GM12878 (cell line): ENCODE measurements at regions not wholly inside any gene's neighbourhood (a gene's known extent, or its start where the extent isn't known, plus 50 kb on each side); places are given as distances from the start of the nearest gene placed in this dataset.

Source experiments
- ATAC-seq: fragments of 200-7000 bp; cut with Tn5 transposase; 3 replicates; pipeline ENCODE4 v1.9.1; 2020; ENCODE audit warnings: mild to moderate bottlenecking, moderate library complexity
- BruUV-seq: library from RNA; stranded (reverse); fragments of 400-500 nt; replicated peaks from 2 replicates; lab custom pipeline; 2021; lab: Mats Ljungman, UMichigan
- CTCF ChIA-PET: fragments of 300-600 bp; sonication (Branson Sonifier 250); formaldehyde crosslinking; extraction: SDS; loops from one replicate; lab custom pipeline; 2021; ENCODE audit warnings: inconsistent platforms; lab: Yijun Ruan, JAX
- POLR2A ChIA-PET: fragments of 350-600 bp; formaldehyde crosslinking; extraction: SDS; loops from one replicate; lab custom pipeline; 2021; ENCODE audit warnings: inconsistent platforms; lab: Charles Lee
- RAD21 ChIA-PET: fragments of 300-600 bp; sonication (Branson Sonifier 250); formaldehyde crosslinking; loops from one replicate; lab custom pipeline; 2023; ENCODE audit warnings: antibody characterized with exemption; ENCODE audit not compliant: unreplicated experiment; lab: Charles Lee
- SMC1A ChIA-PET: fragments of 300-600 bp; sonication (Branson Sonifier 250); formaldehyde crosslinking; loops from one replicate; lab custom pipeline; 2023; ENCODE audit not compliant: unreplicated experiment, uncharacterized antibody; lab: Charles Lee
- DNase-seq: peaks from one replicate; pipeline ENCODE4 v3.0.0-alpha.2; 2011; ENCODE audit warnings: low read depth, low spot score
- FAIRE-seq: peaks from 3 replicates; lab custom pipeline; 2011; peaks lifted over from hg19 to GRCh38; lab: Jason Lieb, UNC
- H2AFZ ChIP-seq: 2 replicates; pipeline ENCODE4 v1.6.0; 2011; ENCODE audit warnings: low read depth, low read length, control low read depth; ENCODE audit not compliant: control insufficient read depth
- H3K27ac ChIP-seq: 2 replicates; pipeline ENCODE4 v1.5.1; 2011; ENCODE audit warnings: control low read depth; ENCODE audit not compliant: control insufficient read depth, insufficient read depth
- H3K27me3 ChIP-seq, 2 experiments: replicated peaks in 1 of 2; 2 replicates each; pipeline versions ENCODE4 v1.6.0 to v1.6.1; 2011; ENCODE audit warnings: low read length in 1 of 2; ENCODE audit not compliant: control insufficient read depth in 2 of 2, insufficient read depth in 2 of 2
- H3K36me3 ChIP-seq, 2 experiments: 2 replicates each; pipeline ENCODE4 v1.5.1; 2011; ENCODE audit warnings: low read length in 1 of 2; ENCODE audit not compliant: control insufficient read depth in 2 of 2, insufficient read depth in 2 of 2
- H3K4me1 ChIP-seq: 2 replicates; pipeline ENCODE4 v1.6.1; 2011; ENCODE audit warnings: mild to moderate bottlenecking, low read length, moderate library complexity, mixed read lengths; ENCODE audit not compliant: control insufficient read depth, insufficient read depth
- H3K4me2 ChIP-seq: 2 replicates; pipeline ENCODE4 v1.6.0; 2011; ENCODE audit warnings: control low read depth; ENCODE audit not compliant: control insufficient read depth, insufficient read depth
- H3K4me3 ChIP-seq: fragments of 200-600 bp; sonication (generic); 2 replicates; pipeline ENCODE4 v1.5.1; 2016
- H3K79me2 ChIP-seq: 2 replicates; pipeline ENCODE4 v1.6.0; 2011; ENCODE audit warnings: low read length; ENCODE audit not compliant: control insufficient read depth, insufficient read depth
- H3K9ac ChIP-seq: 2 replicates; pipeline ENCODE4 v1.8.0; 2011; ENCODE audit warnings: low read length, control low read depth, mixed read lengths; ENCODE audit not compliant: control insufficient read depth, insufficient read depth
- H3K9me3 ChIP-seq: replicated peaks from 3 replicates; pipeline ENCODE4 v1.5.1; 2011; ENCODE audit warnings: mild to moderate bottlenecking, low read length; ENCODE audit not compliant: control insufficient read depth, insufficient read depth
- H4K20me1 ChIP-seq: 2 replicates; pipeline ENCODE4 v1.6.0; 2011; ENCODE audit not compliant: control insufficient read depth, insufficient read depth
- CHD4 ChIP-seq: fragments of 200-600 bp; sonication (generic); IDR thresholded peaks from 2 replicates; pipeline ENCODE4 v1.6.1; 2016; ENCODE audit warnings: mild to moderate bottlenecking
- CTCF ChIP-seq, 3 experiments: IDR thresholded peaks in 2 of 3; conservative IDR thresholded peaks in 1 of 3; 2 replicates each; pipeline ENCODE4 v1.5.1; 2011; ENCODE audit warnings: low read depth in 3 of 3, low read length in 3 of 3, mild to moderate bottlenecking in 3 of 3, control low read depth in 2 of 3, moderate library complexity in 2 of 3, inconsistent platforms in 1 of 3, mixed read lengths in 1 of 3; ENCODE audit not compliant: control insufficient read depth in 2 of 3, insufficient read depth in 1 of 3; ENCODE audit errors: extremely low read depth in 1 of 3
- RAD21 ChIP-seq: IDR thresholded peaks from 2 replicates; pipeline ENCODE4 v1.6.1; 2011; ENCODE audit warnings: mild to moderate bottlenecking, low read depth, low read length, moderate library complexity; ENCODE audit not compliant: insufficient read depth
- SMARCA5 ChIP-seq: fragments of 450-650 bp; IDR thresholded peaks from 2 replicates; pipeline ENCODE4 v1.6.1; 2017; ENCODE audit warnings: mild to moderate bottlenecking
- SMC3 ChIP-seq: IDR thresholded peaks from 2 replicates; pipeline ENCODE4 v1.6.1; 2011; ENCODE audit warnings: low read length, improper control_type of control experiment, borderline replicate concordance
- WGBS: methylation state at CpG from one replicate; pipeline ENCODE4 v1.1.6; 2016; ENCODE audit warnings: low lambda C conversion rate; ENCODE audit not compliant: insufficient replicate concordance, insufficient coverage; ENCODE audit errors: missing lambda C conversion rate; 5-methylcytosine and 5-hydroxymethylcytosine counted together
- in situ Hi-C: fragments of 300-500 bp; cut with MboI; formaldehyde crosslinking; loops from 9 replicates; pipeline ENCODE4 v1.14.3; 2018; ENCODE audit warnings: mixed read lengths
- intact Hi-C: fragments of 100-400 bp; cut with micrococcal nuclease; formaldehyde crosslinking; loops from one replicate; pipeline ENCODE4 v1.14.2; 2022; ENCODE audit not compliant: unreplicated experiment

GRCh38 chr3:124281453-124282316, 289.8 kb upstream of the ROPN1 start:
- intact Hi-C loops (loop anchor here (1.0 to 10.0 kb wide), 2 partner anchors 197 to 265 kb away; no protein-coding TSS in a partner anchor), in situ Hi-C loops (no loop called here)
- ChIA-PET SMC1A (interaction anchor here (0.8 to 2.3 kb wide), 16 partner anchors 18 to 267 kb away, joined by 3 to 12 read pairs (median 4); no protein-coding TSS in a partner anchor), RAD21 (interaction anchor here (0.6 to 3.0 kb wide), 6 partner anchors 21 to 341 kb away, joined by 3 to 13 read pairs (median 3); partner anchors contain the start of gene KALRN), CTCF (interaction anchor here (0.5 to 3.6 kb wide), 20 partner anchors 9 to 629 kb away, joined by 3 to 22 read pairs (median 4); no protein-coding TSS in a partner anchor), POLR2A (no interaction called here)
- Histone ChIP-seq H3K4me2 (no peak overlapping the region), H3K36me3 (no peaks in the 10 kb centered on the region), H4K20me1 (no peaks in the 10 kb centered on the region; the same call in 1 of the 2 replicates), H3K27me3 (no peaks in the 10 kb centered on the region), H3K9me3 (no peaks in the 10 kb centered on the region), H3K9ac (no peak overlapping the region), H3K79me2 (no peaks in the 10 kb centered on the region), H2AFZ (no peak overlapping the region), H3K4me3 (no peak overlapping the region), H3K4me1 (no peaks in the 10 kb centered on the region), H3K27ac (no peak overlapping the region)
- WGBS = 6% methylated on average over 6 of the region's 6 CpGs
- peak; percentile 64 for TF ChIP-seq RAD21
- no peak for TF ChIP-seq CHD4
- TF ChIP-seq SMC3 = peak; percentile 69
- TF ChIP-seq SMARCA5 = 0 out of 2 replicates have a peak, but pooled peaks have one; percentile 40
- TF ChIP-seq CTCF (IDR thresholded peaks at IDR 0.05 in 2 of 3, conservative IDR thresholded peaks at IDR 0.05 in 1 of 3; ENCODE audit: control insufficient read depth in 2 of 3, extremely low read depth in 1 of 3, insufficient read depth in 1 of 3, low read depth in 3 of 3, low read length in 3 of 3) = peak; percentile 53 to 64 (median 56); a peak in 5 of 6 replicates
- BruUV-seq = no TSS peak
- peak; percentile 80 for ATAC-seq
- DNase-seq = no peak
- FAIRE-seq = no peak
